HT1080 (cell line): ENCODE measurements at regions not wholly inside any gene's neighbourhood (a gene's known extent, or its start where the extent isn't known, plus 50 kb on each side); places are given as distances from the start of the nearest gene placed in this dataset. TPM values are rescaled to one million over a fixed set of nuclear protein-coding genes. Genes with fewer than 3 reads are reported as not detected.
"Not testable (repeated sequence)": the region's sequence is repeated elsewhere in the genome, so short reads cannot be mapped to it uniquely, and the experiment has no call there.

Source experiments
- DNase-seq: peaks from one replicate; pipeline ENCODE4 v3.0.0-alpha.2; 2015; ENCODE audit warnings: low read depth
- small RNA-seq: library from RNA; depleted of rRNA; stranded (forward); fragments of <200 nt; gene quantifications from one replicate; pipeline ENCODE3, GENCODE V24; 2014

- DNase-seq = peak; percentile 100
Measured at GRCh38 chr3:125915792-125916375, 53.1 kb upstream of the ROPN1B start.

DNA sequence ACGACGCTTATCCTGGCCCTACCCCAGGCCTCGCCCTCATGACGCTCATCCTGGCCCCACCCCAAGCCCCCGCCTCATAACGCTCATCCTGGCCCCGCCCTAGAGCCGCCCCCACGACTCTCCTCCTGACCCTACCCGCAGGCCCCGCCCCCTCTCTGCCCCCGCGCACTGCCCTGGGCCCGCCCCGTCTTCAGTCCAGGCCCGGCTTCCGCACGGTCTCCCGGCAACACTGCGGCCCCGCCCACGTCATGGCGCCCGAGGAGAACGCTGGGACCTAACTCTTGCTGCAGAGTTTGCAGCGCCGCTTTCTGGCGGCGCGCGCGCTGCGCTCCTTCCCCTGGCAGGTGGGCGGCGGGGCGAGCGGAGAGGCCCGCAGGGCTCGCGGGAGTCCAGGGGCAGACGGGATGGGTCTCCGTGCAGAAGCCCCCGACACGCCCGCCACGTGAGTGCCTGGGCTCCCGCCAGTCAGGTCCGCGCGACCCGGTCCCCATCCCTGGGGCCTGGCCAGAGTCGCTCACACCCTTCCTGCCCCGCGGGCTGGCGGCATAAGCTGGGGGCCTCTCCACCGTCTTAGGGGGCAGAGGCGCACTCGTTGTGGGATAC is 52.5 kb upstream of the ROPN1B start:
- peak; percentile 88 for DNase-seq

- peak; percentile 78 for DNase-seq
Measured at GRCh38 chr3:125917020-125917549, 51.9 kb upstream of the ROPN1B start.

- DNase-seq = not testable (repeated sequence)
Measured at GRCh38 chr3:125918024-125918423, 51.0 kb upstream of the ROPN1B start.

GRCh38 chr3:125918451-125918850 is 50.5 kb upstream of the ROPN1B start:
- not testable (repeated sequence) for DNase-seq

GRCh38 chr3:125918866-125919265 is 50.1 kb upstream of the ROPN1B start:
- DNase-seq = not testable (repeated sequence)

Small RNAs in the stretch of these regions (small RNA-seq; reads per million reads assigned to genes)
- gene AC092902.1 (not detected), gene AF186996.2 (not detected), gene AF186996.3 (not detected), gene MIR548I1 (not detected), gene SNRPCP11 (not detected)
